ENCODE measurements at regions not wholly inside any gene's neighbourhood (a gene's known extent, or its start where the extent isn't known, plus 50 kb on each side); places are given as distances from the start of the nearest gene placed in this dataset.

DNA sequence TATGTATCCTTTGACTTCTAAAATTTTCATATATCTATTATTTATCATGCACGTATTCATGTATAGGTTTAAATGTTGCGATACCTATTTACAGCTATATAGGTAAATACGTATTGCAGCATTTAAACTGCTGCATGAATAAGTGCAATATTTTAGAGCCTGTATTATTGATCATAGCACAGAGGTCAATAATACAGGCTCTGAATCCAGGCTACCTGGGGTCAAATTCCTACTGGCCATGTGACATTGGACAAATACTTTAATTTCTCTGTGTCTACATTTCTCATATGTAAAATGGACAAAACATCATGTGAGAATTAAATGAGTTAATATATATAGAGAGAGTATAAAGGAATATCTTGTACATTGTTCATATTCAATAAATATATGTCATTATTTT, 352.9 kb upstream of the ROBO2 start:
- no peak for DNase-seq (ENCODE audit: low read depth in 3 of 3)

DNA sequence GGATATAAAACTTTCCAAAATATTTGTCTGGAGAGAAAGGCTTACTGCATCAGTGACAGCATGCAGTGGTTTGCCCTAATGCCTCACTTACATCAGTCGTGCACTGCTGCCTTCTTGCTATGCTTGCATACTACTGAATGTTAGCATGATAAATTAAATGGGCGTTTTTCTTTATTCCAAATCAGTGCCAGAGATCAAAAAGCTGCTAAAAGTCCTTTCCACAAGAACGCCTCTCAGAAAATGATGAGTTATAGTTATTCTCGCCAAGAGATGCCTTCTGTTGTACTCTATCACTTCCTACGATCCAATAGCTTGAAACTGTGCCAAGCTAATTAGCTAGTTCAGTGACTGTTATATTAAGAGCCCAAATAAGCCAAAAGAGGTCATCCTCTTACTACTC, 345.8 kb upstream of the ROBO2 start:
- no peak for DNase-seq (ENCODE audit: low read depth in 3 of 3)

DNA sequence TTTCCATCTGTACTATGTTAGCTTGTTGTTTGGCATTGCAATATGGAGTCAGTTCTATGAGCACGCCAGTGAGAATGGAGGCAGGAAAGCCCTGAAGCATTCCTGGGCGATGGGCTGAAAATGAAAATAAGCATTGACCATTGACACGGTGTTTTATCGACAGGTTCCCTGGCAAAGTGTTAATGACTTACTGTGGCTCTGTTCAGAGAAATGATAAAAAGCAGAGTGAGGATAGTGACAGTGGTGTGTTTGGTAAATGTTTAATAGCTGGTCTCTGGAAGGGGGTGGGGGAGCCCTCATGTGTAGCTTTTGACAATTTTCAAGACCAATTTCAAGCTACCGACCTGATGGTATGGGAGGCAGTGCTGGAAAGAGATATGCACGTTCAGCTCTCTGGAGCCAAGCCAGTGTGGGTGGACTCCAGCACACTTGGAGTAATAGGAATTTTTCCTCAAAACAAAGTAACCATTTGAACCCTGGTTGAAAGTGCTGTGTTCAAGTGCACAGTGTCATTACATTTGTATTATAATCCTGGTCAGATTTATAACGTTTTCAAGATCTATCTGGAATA, 341.7 kb upstream of the ROBO2 start:
- DNase-seq (ENCODE audit: low read depth in 3 of 3): no peak

DNA sequence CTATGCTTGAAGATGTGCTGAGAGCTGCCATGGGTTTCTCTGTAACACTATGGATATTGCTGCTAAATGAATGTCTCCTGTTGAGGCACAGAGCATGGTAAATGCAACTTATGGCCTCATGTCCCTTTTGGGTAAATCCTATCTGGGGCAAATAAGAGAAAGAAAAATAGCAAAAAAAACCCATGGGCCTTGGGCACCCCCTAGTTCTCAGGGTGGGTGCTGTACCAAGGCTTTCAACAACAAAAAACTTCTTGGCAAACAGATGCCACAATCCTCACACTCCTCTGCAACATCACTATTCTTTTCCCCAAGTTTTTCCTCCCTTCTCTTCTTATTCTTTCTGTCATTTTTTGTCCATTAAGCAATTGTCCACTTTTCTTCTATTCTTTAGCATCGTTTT, 340.1 kb upstream of the ROBO2 start:
- no peak for DNase-seq (ENCODE audit: low read depth in 3 of 3)

DNA sequence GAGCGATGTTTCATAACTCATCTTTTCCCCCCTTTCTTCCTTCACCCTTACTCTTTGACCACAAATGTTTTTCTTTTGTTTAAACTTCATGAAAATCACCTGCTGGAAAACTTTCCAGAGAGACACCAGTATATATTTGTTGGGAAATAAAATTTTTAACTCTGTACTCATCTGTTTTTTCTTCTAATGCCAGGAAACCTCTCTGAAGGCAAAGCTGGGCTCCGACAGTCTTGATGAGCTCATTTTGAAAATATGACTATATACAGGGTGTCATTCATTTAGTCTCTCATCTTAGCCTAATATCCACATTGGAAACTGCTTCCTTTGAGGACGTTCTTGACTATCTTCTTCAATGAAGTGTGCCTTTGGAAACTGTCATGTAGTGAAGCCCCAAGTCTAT, 339.6 kb upstream of the ROBO2 start:
- no peak for DNase-seq (ENCODE audit: low read depth in 3 of 3)

DNA sequence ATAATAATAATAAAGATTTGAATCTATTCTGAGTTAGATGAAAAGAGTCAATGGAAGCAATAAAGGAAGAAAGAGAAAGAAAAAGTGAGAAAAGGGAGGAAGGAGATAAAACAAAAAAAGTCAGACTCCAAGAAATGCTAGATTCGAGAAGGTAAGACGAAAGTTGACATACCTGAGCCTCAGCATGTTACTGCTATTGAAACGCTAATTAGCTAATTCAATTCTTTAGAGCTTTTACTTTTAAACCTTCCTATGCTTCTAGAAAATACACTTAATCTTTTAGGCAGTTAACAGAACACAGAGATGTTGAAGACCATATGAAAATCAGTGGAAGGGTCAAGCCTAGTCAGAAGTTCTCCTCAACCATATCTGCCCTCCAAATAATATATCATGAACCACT, 337.2 kb upstream of the ROBO2 start:
- no peak for DNase-seq (ENCODE audit: low read depth in 3 of 3)

DNA sequence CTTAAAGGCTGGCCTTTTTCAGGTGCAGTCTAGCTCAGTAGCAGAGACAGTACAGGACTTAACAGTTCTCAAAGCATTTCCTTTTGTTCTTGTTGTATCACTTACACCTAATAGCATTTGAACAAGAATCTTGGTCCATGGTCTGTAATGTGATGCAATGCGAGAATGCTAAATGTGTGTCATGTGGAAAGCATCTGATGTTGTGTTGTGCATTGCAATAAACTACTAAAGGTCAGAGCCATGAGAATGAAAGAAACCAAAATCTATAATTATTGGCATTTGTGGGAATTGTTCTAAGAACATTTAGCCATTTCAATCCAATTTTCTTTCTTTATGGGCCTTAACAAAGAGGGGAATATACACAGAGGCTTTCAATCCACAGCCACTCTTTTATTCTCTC, 324.5 kb upstream of the ROBO2 start:
- DNase-seq (ENCODE audit: low read depth in 3 of 3): no peak

DNA sequence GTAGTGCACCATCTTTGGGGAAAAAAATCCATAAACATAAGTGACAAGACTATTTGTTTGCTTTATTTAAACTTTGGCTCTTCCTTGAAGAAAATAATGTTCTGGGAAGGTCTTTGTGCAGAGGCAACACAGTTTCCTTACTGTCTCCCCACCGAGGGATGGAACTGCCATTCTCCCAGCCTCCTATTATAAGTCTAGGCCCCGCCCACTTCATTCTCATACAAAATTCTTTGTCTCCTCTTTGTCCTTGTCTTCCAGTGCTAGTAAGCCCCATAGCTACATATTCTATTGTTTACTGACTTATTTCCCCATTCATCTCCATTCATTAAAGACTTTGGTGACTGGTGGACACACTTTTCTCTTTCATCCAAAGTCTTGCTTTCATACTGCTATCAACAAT, 316.5 kb upstream of the ROBO2 start:
- DNase-seq (ENCODE audit: low read depth in 3 of 3): no peak

DNA sequence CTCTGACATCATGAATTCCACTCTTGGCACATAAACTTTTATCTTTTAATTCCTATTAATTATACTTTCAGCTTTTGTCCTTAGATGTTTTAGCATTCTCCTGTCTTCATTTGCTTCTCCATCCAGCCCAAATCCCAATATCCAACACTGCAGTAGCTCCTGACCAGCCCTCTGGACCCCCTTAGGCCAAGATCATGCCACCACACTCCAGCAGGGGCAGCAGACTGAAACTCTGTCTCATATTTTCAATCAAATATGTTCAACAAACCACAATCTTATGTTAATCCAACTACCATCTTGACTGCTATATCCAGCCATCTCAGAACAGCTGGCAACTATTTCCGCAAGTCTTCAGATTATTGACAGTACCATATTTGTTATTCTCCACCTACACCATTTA, 315.8 kb upstream of the ROBO2 start:
- no peak for DNase-seq (ENCODE audit: low read depth in 3 of 3)

DNA sequence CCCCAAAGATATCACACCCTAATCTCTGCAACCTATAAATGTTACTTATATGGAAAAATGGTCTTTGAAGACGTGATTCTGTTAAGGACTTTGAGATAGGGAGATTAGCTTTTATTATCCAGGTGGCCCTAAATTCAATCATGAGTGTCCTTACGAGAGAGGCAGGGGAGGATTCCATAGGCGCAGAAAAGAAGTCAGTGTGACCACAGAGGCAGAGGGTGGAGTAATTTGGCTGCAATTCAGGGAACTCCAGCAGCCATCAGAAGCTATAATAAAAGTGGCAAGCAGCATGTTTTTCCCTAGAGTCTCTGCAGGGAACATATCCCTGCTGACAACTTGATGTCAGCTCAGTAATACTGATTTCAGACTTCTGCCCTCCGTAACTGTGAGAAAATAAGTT, 315.2 kb upstream of the ROBO2 start:
- DNase-seq (ENCODE audit: low read depth in 3 of 3): no peak

DNA sequence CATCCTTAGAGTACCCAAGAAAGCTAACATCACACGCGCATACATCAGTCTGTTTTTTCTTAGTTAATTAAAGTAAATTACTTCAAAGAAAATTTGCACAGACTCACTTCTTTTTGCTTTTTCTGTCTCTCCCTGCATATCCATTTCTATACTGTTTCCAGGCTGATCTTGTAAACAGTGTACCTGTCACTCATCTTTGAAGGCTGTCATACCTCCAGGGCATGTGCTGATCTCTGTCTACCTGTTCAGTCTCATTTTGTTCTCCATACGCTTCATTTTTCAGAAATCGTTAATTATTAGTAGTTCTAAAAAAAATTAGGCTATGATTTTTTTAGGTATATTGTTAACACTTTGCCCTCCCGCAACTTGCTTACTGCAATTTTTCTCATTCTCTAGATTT, 313.9 kb upstream of the ROBO2 start:
- no peak for DNase-seq (ENCODE audit: low read depth in 3 of 3)

DNA sequence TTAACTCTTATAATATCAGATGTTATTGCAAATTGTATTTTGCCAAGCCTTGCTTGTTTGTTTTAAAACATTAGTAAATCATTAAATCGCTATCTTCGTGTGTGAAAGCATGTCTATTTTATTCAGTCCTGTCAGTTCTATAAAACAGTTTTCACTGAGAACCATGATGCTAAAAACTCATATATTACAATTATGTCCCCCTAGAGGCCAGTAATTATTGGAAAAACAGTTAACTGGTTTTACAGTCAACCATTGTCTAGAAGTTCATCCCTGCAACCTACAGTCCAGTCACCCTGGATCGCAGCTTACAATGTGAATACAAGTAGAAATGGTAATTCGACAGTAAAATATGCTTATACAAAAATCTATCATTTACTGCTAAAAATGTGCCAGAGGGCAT, 311.5 kb upstream of the ROBO2 start:
- DNase-seq (ENCODE audit: low read depth in 3 of 3): no peak

DNA sequence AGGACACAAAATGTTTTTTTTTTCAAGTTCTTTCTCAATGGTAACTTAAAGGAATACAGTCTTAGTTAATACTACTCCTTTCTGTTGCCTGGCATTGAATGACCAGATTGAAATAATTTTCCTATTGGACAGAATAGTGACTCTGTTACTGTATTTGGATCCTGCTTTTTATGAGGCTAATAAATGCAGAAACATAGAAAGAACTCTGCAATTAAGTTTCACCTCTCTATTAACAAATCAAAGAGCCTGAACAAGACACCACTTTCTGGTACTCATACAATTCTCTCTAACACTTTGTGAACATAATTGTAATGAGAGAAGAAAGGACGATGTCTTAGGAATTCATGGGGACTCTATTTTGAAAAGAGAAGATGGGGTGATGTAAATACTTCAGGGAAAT, 308.4 kb upstream of the ROBO2 start:
- no peak for DNase-seq (ENCODE audit: low read depth in 3 of 3)

DNA sequence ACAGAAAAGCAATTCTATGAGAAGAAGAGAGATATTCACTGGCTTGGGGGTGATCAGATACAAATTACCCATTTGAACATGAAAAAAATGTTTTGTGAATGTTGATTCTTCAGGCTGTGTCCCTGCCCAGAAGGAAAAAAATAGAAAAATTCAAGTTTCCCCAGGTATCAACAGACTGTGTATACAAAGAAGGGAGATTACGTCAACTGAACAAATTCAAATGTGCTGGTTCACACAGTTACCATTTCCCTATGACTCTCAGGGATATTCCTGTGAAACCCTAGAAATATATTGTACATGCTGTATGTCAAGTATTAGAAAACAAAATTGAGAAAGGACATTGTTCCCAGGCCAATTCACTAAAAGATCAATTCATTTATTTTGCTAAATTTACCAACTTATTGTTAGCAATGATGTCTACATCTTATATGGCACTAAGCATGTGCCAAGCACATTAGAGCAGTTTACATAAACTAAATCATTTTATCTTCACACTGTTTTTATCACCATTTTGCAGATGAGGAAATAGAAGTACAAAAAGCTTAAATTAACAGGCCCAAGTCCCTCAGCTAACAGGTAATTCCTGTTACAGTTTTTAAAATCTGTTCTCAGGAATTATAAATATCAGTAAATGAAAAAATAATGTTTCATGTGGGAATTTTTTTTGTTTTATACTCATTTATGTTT, 306.7 kb upstream of the ROBO2 start:
- no peak for DNase-seq (ENCODE audit: low read depth in 3 of 3)

DNA sequence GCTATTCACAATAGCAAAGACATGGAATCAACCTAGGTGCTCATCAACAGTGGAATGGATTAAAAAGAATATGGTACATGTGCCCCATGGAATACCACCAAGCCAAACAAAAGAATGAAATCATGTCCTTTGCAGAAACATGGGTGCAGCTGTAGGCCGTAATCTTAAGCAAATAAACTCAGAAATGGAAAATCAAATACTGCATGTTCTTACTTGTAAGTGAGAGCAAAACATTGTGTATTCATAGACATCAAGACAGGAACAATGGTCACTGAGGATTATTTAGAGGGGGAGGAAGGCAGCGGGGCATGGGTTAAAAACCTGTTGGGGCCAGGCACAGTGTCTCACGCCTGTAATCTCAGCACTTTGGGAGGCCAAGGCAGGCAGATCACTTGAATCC, 304.7 kb upstream of the ROBO2 start:
- no peak for DNase-seq (ENCODE audit: low read depth in 3 of 3)

DNA sequence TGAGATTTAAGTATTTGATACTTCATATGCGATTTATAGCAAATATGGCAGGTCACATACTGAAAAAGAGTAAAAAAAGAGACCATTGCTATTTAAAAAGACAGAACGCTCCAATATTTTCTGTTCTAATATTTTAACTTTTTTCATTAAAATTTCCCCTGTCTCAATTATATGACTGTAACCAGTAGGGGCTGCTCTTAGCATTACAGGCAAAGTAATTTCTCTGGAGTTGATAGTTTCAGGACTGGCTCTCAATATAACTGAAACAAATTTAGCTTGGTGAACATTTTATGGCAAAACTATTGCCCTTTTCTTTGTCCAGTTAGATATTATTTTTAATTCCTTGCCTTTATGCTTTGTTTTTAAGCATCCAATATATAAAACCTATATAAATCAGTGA, 286.3 kb upstream of the ROBO2 start:
- no peak for DNase-seq (ENCODE audit: low read depth in 3 of 3)

DNA sequence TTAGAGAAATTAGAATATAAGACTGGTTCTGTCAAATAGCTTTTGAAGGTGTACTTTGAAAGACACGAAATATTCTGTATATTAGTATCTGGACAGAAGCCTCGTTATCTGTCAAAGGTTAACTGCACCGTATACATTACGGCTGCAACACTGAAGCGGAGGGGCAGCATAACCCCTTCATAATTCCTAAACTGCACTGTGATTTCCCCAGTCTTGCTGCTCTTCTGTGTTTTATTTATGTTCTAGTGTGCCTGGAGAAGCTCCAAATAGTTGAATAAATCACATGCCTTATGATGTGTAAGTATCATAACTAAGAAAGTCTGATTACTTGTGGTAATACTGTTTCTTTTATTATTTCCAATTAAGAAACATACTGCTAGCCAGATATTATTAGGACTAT, 285.7 kb upstream of the ROBO2 start:
- DNase-seq (ENCODE audit: low read depth in 3 of 3): no peak

DNA sequence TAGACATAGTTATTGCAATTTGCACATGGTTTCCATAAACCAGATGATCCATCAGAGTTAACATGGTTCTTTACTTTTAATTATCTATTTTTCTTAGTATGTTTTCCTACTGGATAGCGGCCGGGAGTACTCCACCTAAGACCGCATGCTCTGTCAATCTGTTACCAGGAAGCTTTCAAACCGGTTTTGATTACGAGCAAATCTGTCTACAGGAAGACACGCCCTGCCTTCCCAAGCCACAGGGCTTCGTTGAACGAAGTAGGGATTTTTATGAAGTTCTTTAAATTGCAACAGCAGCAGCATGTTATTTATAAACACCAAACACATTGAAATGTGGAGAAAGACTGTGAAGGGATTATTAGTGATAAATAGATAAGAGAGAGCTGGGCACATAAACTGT, 283.3 kb upstream of the ROBO2 start:
- DNase-seq (ENCODE audit: low read depth in 3 of 3): no peak

DNA sequence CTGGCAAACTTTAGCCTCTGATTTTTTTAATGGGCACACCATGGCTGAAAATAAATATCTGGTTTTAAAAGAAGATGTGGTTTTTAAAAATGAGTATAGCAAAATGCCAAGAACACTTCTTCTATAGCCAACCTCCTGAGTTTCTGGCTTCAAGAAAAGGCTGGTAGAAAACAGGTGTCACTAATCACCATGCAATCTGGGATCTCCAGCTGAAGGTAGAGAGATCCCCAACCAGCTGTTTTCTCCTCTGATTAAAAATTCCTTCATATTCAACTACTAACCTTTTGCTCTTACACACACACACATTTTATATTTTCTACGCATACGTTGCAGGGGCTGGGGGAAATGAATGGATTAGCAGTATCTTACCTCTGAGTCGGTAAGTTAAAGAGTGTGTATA, 279.6 kb upstream of the ROBO2 start:
- DNase-seq (ENCODE audit: low read depth in 3 of 3): no peak

DNA sequence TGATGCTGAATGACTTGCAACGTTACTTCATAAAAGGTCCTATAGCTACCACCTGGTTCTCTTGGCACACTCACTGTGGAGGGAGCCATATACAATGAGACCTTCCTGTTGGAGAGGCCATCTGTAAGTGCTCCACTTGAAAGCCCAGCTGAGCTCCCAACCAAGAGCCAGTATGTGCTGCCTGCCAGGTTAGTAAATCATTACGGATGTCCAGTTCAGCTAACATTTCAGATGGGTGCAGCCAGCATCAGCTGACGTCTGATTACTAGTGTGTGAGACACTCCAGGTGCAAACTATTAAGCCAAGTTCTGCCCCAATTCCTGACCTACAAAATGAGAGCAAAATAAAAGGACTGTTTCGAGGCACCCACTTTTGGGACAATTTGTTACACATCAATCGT, 274.4 kb upstream of the ROBO2 start:
- DNase-seq (ENCODE audit: low read depth in 3 of 3): no peak

DNA sequence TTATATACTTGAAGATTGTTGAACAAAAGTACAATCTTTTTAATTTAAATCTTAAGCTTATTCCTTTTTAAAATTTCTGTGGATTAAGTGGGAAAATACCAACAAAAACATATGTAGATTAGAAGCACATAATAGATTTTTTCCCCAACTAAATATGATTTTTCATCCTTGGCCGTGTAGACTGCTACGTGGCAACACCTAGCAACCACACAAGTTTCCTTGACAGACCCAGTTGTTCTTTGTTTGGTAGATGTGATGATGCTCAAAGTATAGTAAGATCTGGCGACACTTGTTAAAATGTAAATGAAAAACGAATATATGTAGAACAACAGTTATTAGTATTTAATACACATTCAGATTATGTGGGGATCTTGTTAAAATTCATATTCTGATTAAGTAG, 271.0 kb upstream of the ROBO2 start:
- no peak for DNase-seq (ENCODE audit: low read depth in 3 of 3)

DNA sequence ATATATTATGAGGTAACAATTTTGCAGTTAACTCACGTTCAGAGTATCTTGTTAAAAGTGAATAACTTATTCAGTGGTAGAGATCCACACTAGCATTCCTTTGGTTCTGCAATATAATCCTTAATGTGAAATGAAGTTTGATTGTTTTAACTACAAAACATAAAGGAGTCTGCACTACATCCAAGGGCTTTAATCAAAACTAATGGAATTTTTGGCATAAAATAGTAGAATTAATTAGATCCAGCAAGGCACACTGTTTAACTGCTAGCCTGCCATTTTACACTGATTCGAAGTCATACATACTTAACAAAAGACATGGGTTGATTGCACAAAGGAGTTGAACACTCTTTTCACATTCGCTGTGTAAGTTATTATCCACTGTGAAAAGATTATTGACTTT, 263.0 kb upstream of the ROBO2 start:
- DNase-seq (ENCODE audit: low read depth in 3 of 3): no peak

DNA sequence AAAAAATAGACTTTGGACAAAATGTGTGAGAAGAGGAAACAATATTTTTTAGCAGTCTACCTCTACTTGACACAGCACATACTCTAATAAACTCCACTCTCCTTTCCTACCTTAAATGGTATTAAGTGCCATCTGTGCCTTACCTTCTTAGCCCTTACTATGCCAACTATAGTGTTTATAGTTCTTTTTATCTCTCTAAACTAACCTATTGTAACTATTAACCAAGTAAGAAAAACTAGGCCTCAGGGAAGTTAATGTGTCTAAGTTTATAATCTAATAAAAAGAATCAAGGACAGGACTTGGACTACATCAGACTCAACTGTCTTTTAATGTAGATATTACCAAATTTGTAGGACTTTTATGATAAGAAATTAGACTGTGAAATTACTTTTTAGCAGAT, 251.7 kb upstream of the ROBO2 start:
- DNase-seq (ENCODE audit: low read depth in 3 of 3): no peak

DNA sequence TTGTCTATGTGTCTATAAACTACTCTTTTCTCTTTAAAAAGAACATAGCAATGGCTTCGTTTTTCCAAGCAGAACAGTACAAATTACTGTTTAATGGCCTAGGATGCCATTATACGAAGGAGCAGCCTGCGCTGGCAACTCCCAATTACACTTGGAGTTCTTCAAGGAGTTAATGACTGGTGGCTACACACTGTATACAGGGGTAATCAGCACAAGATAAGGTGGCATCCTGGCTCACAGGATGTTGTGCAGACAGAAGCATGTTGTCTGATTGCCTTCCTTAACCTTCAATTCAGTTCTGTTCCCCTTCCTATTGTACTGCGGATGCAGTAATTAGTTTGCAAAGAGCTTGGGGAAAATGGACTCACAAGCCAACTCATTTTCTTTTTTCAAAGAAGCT, 250.7 kb upstream of the ROBO2 start:
- no peak for DNase-seq (ENCODE audit: low read depth in 3 of 3)
